ENCODE measurements at regions not wholly inside any gene's neighbourhood (a gene's known extent, or its start where the extent isn't known, plus 50 kb on each side); places are given as distances from the start of the nearest gene placed in this dataset.

DNA sequence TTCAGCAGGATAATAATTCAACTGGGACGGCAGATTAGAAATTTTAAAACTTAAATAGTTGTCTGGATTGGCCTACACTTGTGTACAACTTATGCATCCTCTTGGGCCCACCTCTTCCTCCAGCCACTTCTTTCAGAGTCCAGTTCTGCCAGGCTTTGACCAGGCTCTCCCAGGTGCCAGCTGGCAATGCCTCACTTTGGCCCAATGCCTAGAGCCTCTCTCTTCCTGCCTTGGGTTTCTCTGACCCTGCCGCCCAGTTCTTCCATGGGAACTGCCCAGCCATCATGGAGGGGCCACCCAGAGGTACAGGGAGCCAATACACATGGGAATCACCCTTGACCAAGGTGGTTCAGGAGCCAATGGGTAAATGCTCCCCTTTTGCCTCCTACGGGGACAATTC, 135.5 kb downstream of the IRS1 start:
- no peaks in the 10 kb centered on the region for H3K27me3 ChIP-seq (ENCODE audit: control insufficient read depth in 4 of 4, insufficient read depth in 4 of 4, low read length in 3 of 4)
- no peak for DNase-seq (ENCODE audit: low spot score)
- H3K9me3 ChIP-seq (ENCODE audit: control insufficient read depth in 4 of 4, low read length in 3 of 4) = no peaks in the 10 kb centered on the region
- TF ChIP-seq TAF1 (conservative IDR thresholded peaks at IDR 0.05) = no peak
- no peak for TF ChIP-seq HNF4G (IDR thresholded peaks at IDR 0.05)
- no peak for TF ChIP-seq JUND (IDR thresholded peaks at IDR 0.05)
- TF ChIP-seq, protein P1, sequence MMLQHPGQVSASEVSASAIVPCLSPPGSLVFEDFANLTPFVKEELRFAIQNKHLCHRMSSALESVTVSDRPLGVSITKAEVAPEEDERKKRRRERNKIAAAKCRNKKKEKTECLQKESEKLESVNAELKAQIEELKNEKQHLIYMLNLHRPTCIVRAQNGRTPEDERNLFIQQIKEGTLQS (IDR thresholded peaks at IDR 0.05) = no peak
- no peak for TF ChIP-seq FOXA2 (IDR thresholded peaks at IDR 0.05)
- TF ChIP-seq REST (IDR thresholded peaks at IDR 0.05) = no peak
- no peak for TF ChIP-seq GABPA (IDR thresholded peaks at IDR 0.05 in 1 of 2, conservative IDR thresholded peaks at IDR 0.05 in 1 of 2)
- TF ChIP-seq, protein P2, sequence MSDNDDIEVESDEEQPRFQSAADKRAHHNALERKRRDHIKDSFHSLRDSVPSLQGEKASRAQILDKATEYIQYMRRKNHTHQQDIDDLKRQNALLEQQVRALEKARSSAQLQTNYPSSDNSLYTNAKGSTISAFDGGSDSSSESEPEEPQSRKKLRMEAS (IDR thresholded peaks at IDR 0.05) = no peak
- TF ChIP-seq NR2F2 (IDR thresholded peaks at IDR 0.05) = no peak
- peak; percentile 63 for TF ChIP-seq YY1 (IDR thresholded peaks at IDR 0.05)
- TF ChIP-seq RAD21 (IDR thresholded peaks at IDR 0.05) = peak; percentile 19 to 60
- peak; percentile 48 to 50 for TF ChIP-seq HNF4A (conservative IDR thresholded peaks at IDR 0.05)
- TF ChIP-seq, protein P3, sequence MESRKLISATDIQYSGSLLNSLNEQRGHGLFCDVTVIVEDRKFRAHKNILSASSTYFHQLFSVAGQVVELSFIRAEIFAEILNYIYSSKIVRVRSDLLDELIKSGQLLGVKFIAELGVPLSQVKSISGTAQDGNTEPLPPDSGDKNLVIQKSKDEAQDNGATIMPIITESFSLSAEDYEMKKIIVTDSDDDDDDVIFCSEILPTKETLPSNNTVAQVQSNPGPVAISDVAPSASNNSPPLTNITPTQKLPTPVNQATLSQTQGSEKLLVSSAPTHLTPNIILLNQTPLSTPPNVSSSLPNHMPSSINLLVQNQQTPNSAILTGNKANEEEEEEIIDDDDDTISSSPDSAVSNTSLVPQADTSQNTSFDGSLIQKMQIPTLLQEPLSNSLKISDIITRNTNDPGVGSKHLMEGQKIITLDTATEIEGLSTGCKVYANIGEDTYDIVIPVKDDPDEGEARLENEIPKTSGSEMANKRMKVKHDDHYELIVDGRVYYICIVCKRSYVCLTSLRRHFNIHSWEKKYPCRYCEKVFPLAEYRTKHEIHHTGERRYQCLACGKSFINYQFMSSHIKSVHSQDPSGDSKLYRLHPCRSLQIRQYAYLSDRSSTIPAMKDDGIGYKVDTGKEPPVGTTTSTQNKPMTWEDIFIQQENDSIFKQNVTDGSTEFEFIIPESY (IDR thresholded peaks at IDR 0.05) = no peak
- peak; percentile 45 to 48 for TF ChIP-seq RXRA (IDR thresholded peaks at IDR 0.05)
- TF ChIP-seq SP1 (IDR thresholded peaks at IDR 0.05) = no peak
- TF ChIP-seq FOXA1 (IDR thresholded peaks at IDR 0.05) = no peak
- TF ChIP-seq, protein P4, sequence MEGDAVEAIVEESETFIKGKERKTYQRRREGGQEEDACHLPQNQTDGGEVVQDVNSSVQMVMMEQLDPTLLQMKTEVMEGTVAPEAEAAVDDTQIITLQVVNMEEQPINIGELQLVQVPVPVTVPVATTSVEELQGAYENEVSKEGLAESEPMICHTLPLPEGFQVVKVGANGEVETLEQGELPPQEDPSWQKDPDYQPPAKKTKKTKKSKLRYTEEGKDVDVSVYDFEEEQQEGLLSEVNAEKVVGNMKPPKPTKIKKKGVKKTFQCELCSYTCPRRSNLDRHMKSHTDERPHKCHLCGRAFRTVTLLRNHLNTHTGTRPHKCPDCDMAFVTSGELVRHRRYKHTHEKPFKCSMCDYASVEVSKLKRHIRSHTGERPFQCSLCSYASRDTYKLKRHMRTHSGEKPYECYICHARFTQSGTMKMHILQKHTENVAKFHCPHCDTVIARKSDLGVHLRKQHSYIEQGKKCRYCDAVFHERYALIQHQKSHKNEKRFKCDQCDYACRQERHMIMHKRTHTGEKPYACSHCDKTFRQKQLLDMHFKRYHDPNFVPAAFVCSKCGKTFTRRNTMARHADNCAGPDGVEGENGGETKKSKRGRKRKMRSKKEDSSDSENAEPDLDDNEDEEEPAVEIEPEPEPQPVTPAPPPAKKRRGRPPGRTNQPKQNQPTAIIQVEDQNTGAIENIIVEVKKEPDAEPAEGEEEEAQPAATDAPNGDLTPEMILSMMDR (IDR thresholded peaks at IDR 0.05; ENCODE audit: low read depth, low read length, missing input control) = no peak
- TF ChIP-seq EGR1 (IDR thresholded peaks at IDR 0.05; ENCODE audit: low read depth in 2 of 2) = no peak
- H3K9ac ChIP-seq (ENCODE audit: low read depth in 1 of 2, low read length in 2 of 2) = no peak overlapping the region
- H3K27ac ChIP-seq (ENCODE audit: low read depth in 1 of 2, low read length in 2 of 2) = no peak overlapping the region
- H3K4me3 ChIP-seq (ENCODE audit: low read depth in 1 of 3, low read length in 3 of 3) = no peak overlapping the region
- 43% methylated on average over 3 of the region's 3 CpGs for WGBS
- H3K36me3 ChIP-seq (ENCODE audit: control insufficient read depth in 4 of 4, insufficient read depth in 3 of 4, low read depth in 1 of 4, low read length in 3 of 4) = no peaks in the 10 kb centered on the region
- H3K4me1 ChIP-seq (ENCODE audit: control insufficient read depth in 4 of 4, insufficient read depth in 4 of 4, low read length in 3 of 4) = peaks cover 5 to 26% (median 15%) of the 10 kb centered on the region in 4 donors

All from liver (tissue), 8 donors.